ENCODE measurements at regions not wholly inside any gene's neighbourhood (a gene's known extent, or its start where the extent isn't known, plus 50 kb on each side); places are given as distances from the start of the nearest gene placed in this dataset.

- Histone ChIP-seq H3K36me3 (replicated peaks in 1 of 2; ENCODE audit: control extremely low read depth in 1 of 2, control insufficient read depth in 1 of 2, extremely low read depth in 1 of 2, insufficient read depth in 2 of 2, low read length in 1 of 2) (no peaks in the 10 kb centered on the region), H4K20me1 (ENCODE audit: control insufficient read depth, insufficient read depth, low read length, poor library complexity, severe bottlenecking) (no peaks in the 10 kb centered on the region), H3K27ac (ENCODE audit: low read length in 2 of 2) (no peak overlapping the region), H2AFZ (ENCODE audit: insufficient read depth, low read depth, low read length, poor library complexity, severe bottlenecking) (no peak overlapping the region), H3K9ac (ENCODE audit: low read length) (no peak overlapping the region), H3K4me1 (ENCODE audit: control insufficient read depth in 2 of 2, insufficient read depth in 2 of 2, low read length in 2 of 2) (no peaks in the 10 kb centered on the region), H3K4me3 (ENCODE audit: control extremely low read depth in 1 of 5, extremely low read depth in 1 of 5, insufficient read depth in 1 of 5, low read depth in 2 of 5, low read length in 4 of 5) (no peak overlapping the region), H3K4me2 (replicated peaks; ENCODE audit: low read depth, low read length, poor library complexity, severe bottlenecking) (no peak overlapping the region), H3K9me3 (ENCODE audit: control extremely low read depth in 1 of 3, control insufficient read depth in 2 of 3, insufficient read depth in 1 of 3, low read length in 2 of 3) (no peaks in the 10 kb centered on the region), H3K27me3 (replicated peaks in 1 of 4; ENCODE audit: control extremely low read depth in 1 of 4, control insufficient read depth in 3 of 4, insufficient read depth in 4 of 4, low read length in 3 of 4) (no peaks in the 10 kb centered on the region), H3K79me2 (ENCODE audit: control insufficient read depth, insufficient read depth, low read length) (no peaks in the 10 kb centered on the region)
- DNase-seq (no peak), ATAC-seq (ENCODE audit: low read depth) (no peak)
- H3K9me3 Mint-ChIP-seq (ENCODE audit: insufficient read depth), result peaks cover 4% of the 10 kb centered on the region
- H3K4me3 Mint-ChIP-seq, result no peak overlapping the region
- no peaks in the 10 kb centered on the region for H3K4me1 Mint-ChIP-seq
- ChIA-PET POLR2A (no interaction called here), CTCF (no interaction called here)
- no peaks in the 10 kb centered on the region for H3K27me3 Mint-ChIP-seq
- 100% methylated on average over 1 of the region's 1 CpG for WGBS (ENCODE audit: insufficient coverage)
- no peak overlapping the region for H3K27ac Mint-ChIP-seq
- TF ChIP-seq, protein P1, sequence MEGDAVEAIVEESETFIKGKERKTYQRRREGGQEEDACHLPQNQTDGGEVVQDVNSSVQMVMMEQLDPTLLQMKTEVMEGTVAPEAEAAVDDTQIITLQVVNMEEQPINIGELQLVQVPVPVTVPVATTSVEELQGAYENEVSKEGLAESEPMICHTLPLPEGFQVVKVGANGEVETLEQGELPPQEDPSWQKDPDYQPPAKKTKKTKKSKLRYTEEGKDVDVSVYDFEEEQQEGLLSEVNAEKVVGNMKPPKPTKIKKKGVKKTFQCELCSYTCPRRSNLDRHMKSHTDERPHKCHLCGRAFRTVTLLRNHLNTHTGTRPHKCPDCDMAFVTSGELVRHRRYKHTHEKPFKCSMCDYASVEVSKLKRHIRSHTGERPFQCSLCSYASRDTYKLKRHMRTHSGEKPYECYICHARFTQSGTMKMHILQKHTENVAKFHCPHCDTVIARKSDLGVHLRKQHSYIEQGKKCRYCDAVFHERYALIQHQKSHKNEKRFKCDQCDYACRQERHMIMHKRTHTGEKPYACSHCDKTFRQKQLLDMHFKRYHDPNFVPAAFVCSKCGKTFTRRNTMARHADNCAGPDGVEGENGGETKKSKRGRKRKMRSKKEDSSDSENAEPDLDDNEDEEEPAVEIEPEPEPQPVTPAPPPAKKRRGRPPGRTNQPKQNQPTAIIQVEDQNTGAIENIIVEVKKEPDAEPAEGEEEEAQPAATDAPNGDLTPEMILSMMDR (IDR thresholded peaks at IDR 0.05), result no peak
- TF ChIP-seq EZH2 (IDR thresholded peaks at IDR 0.05; ENCODE audit: borderline replicate concordance, insufficient read depth, low read depth, low read length, poor library complexity, severe bottlenecking), result no peak
- intact Hi-C loops (cut with micrococcal nuclease), result no loop called here
These were observed 957.1 kb downstream of the SORCS3 start for GRCh38 chr10:105598207-105598606.

DNA sequence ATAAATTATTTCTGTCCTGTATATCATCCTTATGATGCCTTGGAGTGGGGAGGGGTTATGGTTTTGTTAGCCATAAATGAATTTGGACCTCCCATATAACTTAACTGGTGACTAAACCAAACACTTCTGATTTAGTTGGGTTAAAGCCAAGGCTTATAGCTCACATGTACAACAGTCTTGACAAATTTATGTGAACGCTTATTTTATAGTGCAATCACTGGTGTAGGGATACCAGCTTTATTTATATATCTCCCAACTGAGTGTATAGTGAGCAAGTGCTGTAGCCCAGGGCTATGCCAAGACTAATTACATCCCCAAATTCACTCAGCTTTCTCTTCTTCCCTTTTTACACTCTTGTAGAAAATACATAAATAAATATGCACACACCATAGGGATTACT lies 956.2 kb downstream of the SORCS3 start:
- H3K9me3 ChIP-seq (ENCODE audit: control extremely low read depth in 1 of 3, control insufficient read depth in 2 of 3, insufficient read depth in 1 of 3, low read length in 2 of 3), result no peaks in the 10 kb centered on the region
- no peak overlapping the region for H3K9ac ChIP-seq (ENCODE audit: low read length)
- no peaks in the 10 kb centered on the region for H3K9me3 Mint-ChIP-seq (ENCODE audit: insufficient read depth)
- no peak overlapping the region for H3K4me2 ChIP-seq (replicated peaks; ENCODE audit: low read depth, low read length, poor library complexity, severe bottlenecking)
- no peak for TF ChIP-seq EZH2 (IDR thresholded peaks at IDR 0.05; ENCODE audit: borderline replicate concordance, insufficient read depth, low read depth, low read length, poor library complexity, severe bottlenecking)
- TF ChIP-seq, protein P1 (IDR thresholded peaks at IDR 0.05), result no peak
- CTCF ChIA-PET, result no interaction called here
- no peaks in the 10 kb centered on the region for H4K20me1 ChIP-seq (ENCODE audit: control insufficient read depth, insufficient read depth, low read length, poor library complexity, severe bottlenecking)
- DNase-seq, result no peak
- H3K4me3 Mint-ChIP-seq, result no peak overlapping the region
- no peaks in the 10 kb centered on the region for H3K4me1 ChIP-seq (ENCODE audit: control insufficient read depth in 2 of 2, insufficient read depth in 2 of 2, low read length in 2 of 2)
- no peak overlapping the region for H3K27ac ChIP-seq (ENCODE audit: low read length in 2 of 2)
- H3K79me2 ChIP-seq (ENCODE audit: control insufficient read depth, insufficient read depth, low read length), result no peaks in the 10 kb centered on the region
- no peaks in the 10 kb centered on the region for H3K27me3 ChIP-seq (replicated peaks in 1 of 4; ENCODE audit: control extremely low read depth in 1 of 4, control insufficient read depth in 3 of 4, insufficient read depth in 4 of 4, low read length in 3 of 4)
- H2AFZ ChIP-seq (ENCODE audit: insufficient read depth, low read depth, low read length, poor library complexity, severe bottlenecking), result no peak overlapping the region
- no peaks in the 10 kb centered on the region for H3K4me1 Mint-ChIP-seq
- no peak for ATAC-seq (ENCODE audit: low read depth)
- H3K4me3 ChIP-seq (ENCODE audit: control extremely low read depth in 1 of 5, extremely low read depth in 1 of 5, insufficient read depth in 1 of 5, low read depth in 2 of 5, low read length in 4 of 5), result no peak overlapping the region
- POLR2A ChIA-PET, result no interaction called here
- H3K27me3 Mint-ChIP-seq, result no peaks in the 10 kb centered on the region
- no CpG with 5 or more reads among the region's 1 CpG for WGBS (ENCODE audit: insufficient coverage)
- no peak overlapping the region for H3K27ac Mint-ChIP-seq
- intact Hi-C loops (cut with micrococcal nuclease), result no loop called here
- no peaks in the 10 kb centered on the region for H3K36me3 ChIP-seq (replicated peaks in 1 of 2; ENCODE audit: control extremely low read depth in 1 of 2, control insufficient read depth in 1 of 2, extremely low read depth in 1 of 2, insufficient read depth in 2 of 2, low read length in 1 of 2)

All from B cell (primary cell).